GM12872 (cell line): ENCODE measurements at regions not wholly inside any gene's neighbourhood (a gene's known extent, or its start where the extent isn't known, plus 50 kb on each side); places are given as distances from the start of the nearest gene placed in this dataset.

Experiments used
- CTCF ChIP-seq: IDR thresholded peaks from 3 replicates; pipeline ENCODE4 v1.5.1; 2011; ENCODE audit warnings: low read depth, mild to moderate bottlenecking, low read length, moderate library complexity; ENCODE audit not compliant: insufficient read depth

GRCh38 chr13:99129951-99130350 is 70.7 kb upstream of the UBAC2 start:
- no peak for TF ChIP-seq CTCF

DNA sequence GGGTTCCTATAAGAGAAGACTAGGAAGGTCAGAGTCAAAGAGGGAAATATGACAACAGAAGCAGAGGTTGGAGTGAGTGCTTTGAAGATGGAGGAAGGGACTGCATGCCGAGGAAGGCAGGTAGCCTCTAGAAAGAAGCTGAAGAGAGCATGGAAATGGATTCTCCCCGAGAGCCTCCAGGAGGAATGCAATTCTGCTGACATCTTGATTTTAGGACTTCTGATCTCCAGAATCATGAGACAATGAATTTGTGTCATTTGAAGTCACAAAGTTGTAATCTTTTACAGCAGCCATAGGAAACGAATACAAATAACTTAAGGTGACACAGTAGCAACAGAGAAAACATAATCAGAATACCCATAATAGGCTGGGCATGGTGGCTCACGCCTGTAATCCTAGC is 69.2 kb upstream of the UBAC2 start:
- no peak for TF ChIP-seq CTCF

DNA sequence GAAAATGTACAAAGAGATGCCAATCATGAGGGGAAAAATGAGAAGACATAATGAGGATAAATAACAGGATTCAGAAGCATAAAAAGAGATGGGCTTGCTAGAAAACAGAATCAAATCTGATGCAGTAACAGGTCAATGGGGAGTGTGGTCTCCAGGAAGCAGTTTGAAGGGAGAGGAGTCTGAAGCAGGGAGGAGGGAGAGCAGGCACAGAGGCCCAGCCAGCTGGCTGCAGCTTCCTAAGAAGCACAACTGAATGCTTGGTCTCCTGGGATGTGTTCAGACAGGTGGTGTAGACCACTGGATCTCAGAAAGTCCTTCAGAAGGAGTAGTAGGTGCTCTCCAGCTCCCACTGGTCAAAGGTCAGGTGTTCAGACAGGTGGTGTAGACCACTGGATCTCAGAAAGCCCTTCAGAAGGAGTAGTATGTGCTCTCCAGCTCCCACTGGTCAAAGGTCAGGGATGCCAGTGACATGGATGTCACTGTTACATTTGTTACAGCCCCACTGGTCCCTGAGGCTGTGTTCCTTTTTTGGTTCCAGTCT is 68.3 kb upstream of the UBAC2 start:
- TF ChIP-seq CTCF: no peak

DNA sequence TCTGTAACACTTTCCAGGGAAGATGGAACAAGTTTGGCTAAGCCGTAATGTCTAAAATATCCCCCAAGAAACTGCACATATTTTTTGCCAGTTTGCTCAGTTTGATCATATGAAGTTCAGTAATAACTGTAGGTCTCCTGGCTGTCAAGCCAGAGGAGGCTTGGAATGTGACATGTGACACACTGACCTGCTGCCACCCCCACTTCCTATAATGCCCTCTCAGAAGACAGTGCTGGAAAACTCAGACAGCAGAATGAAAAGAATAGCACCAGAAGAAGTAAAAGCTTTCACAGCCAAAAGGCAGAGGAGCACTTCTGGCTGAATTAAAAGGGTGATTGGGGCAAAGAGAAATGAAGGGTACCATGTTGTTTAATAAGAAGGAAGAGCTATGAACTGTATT is 67.4 kb upstream of the UBAC2 start:
- no peak for TF ChIP-seq CTCF

GRCh38 chr13:99133848-99134247 is 66.8 kb upstream of the UBAC2 start:
- TF ChIP-seq CTCF: no peak

GRCh38 chr13:99135591-99135990 is 65.1 kb upstream of the UBAC2 start:
- no peak for TF ChIP-seq CTCF

GRCh38 chr13:99136427-99136954 is 64.2 kb upstream of the UBAC2 start:
- TF ChIP-seq CTCF: no peak
